ENCODE measurements at regions not wholly inside any gene's neighbourhood (a gene's known extent, or its start where the extent isn't known, plus 50 kb on each side); places are given as distances from the start of the nearest gene placed in this dataset.
"Not testable (repeated sequence)": the region's sequence is repeated elsewhere in the genome, so short reads cannot be mapped to it uniquely, and the experiment has no call there.

DNA sequence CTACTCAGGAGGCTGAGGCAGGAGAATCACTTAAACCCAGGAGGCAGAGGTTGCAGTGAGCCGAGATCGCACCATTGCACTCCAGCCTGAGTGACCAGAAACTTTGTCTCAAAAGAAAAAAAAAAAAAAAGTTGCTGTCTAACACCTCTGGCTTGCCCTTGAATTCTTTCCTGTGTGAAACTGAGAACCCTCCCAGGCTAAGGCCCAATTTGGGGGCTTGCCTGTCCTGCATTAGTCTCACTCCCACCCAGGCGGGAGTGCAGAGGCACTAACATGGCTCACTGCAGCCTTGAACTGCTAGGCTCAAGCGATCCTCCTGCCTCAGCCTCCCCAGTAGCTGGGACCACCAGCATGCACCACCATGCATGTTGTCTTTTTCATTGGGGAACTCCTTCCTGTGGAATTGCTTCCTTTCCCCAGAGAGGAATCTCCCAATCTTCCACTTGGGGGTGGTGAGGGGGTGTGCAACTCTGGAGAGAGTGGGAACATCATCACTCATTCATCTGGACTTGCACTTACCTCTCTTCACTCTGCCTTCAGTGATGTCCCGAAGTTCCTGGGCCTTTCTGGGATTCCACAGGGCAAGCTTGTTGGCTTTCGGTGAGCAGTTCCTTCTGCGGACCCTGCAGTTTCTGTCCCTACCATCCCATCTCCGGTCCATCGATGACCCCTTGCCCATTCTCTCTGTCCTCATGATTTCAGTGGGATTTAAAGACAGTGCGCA lies 62.1 kb upstream of the CREB3L1 start:
- CTCF ChIA-PET = no interaction called here

DNA sequence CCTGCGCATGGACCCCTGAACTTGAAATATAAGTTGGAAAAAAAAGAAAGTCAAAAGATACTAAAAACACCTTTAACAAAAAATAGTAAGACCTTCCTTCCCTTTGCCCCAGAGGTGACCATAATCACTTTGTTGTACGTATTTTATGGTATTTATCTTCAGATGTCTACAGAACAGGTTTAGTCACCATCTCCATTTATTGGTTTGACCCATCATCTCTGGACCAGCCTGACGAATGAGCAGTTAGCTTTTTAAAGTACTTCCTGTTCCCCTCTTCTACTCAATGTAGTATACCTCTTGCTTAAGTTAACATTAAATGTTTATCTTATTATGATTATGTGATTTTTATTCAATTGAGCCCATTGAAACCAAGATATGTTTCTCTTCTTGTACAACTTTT lies 64.7 kb upstream of the CREB3L1 start:
- no peak for DNase-seq (ENCODE audit: low read depth, low spot score)
- TF ChIP-seq, protein P1, sequence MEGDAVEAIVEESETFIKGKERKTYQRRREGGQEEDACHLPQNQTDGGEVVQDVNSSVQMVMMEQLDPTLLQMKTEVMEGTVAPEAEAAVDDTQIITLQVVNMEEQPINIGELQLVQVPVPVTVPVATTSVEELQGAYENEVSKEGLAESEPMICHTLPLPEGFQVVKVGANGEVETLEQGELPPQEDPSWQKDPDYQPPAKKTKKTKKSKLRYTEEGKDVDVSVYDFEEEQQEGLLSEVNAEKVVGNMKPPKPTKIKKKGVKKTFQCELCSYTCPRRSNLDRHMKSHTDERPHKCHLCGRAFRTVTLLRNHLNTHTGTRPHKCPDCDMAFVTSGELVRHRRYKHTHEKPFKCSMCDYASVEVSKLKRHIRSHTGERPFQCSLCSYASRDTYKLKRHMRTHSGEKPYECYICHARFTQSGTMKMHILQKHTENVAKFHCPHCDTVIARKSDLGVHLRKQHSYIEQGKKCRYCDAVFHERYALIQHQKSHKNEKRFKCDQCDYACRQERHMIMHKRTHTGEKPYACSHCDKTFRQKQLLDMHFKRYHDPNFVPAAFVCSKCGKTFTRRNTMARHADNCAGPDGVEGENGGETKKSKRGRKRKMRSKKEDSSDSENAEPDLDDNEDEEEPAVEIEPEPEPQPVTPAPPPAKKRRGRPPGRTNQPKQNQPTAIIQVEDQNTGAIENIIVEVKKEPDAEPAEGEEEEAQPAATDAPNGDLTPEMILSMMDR (IDR thresholded peaks at IDR 0.05; ENCODE audit: low read depth, low read length) = no peak
- H3K27me3 ChIP-seq (ENCODE audit: control insufficient read depth, insufficient read depth, low read length) = peaks cover 12% of the 10 kb centered on the region
- no peak overlapping the region for H3K27ac ChIP-seq (ENCODE audit: low read depth, low read length)
- ChIA-PET POLR2A (no interaction called here), CTCF (no interaction called here)
- H3K4me3 ChIP-seq (ENCODE audit: low read depth, low read length) = no peak overlapping the region
- no peaks in the 10 kb centered on the region for H3K9me3 ChIP-seq (ENCODE audit: control insufficient read depth, insufficient read depth, low read length)

More for the DNA sequence above, 62.1 kb upstream of the CREB3L1 start:
- no peak for DNase-seq (ENCODE audit: low read depth, low spot score)
- no peak overlapping the region for H3K27ac ChIP-seq (ENCODE audit: low read depth, low read length)
- TF ChIP-seq, protein P1 (IDR thresholded peaks at IDR 0.05; ENCODE audit: low read depth, low read length) = no peak
- POLR2A ChIA-PET = no interaction called here
- H3K9me3 ChIP-seq (ENCODE audit: control insufficient read depth, insufficient read depth, low read length) = no peaks in the 10 kb centered on the region
- H3K4me3 ChIP-seq (ENCODE audit: low read depth, low read length) = no peak overlapping the region
- peaks cover 5% of the 10 kb centered on the region for H3K27me3 ChIP-seq (ENCODE audit: control insufficient read depth, insufficient read depth, low read length)

DNA sequence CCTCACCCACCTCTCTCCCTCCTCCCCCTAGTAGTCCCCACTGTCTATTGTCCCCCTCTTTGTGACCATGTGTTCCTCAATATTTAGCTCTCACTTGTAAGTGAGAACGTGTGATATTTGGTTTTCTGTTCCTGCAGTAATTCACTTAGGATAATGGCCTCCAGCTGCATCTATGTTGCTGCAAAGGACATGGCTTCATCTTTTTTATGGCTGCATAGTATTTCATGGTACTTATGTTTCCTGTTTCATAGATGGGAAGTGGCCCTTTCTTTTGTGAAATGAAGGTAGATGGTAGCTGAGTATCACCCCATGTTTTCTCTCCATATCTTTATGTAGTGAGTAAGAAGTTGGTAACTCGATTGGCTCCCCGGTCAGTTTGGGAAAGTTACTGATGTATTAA lies 66.6 kb upstream of the CREB3L1 start:
- H3K27ac ChIP-seq (ENCODE audit: low read depth, low read length) = no peak overlapping the region
- TF ChIP-seq, protein P1 (IDR thresholded peaks at IDR 0.05; ENCODE audit: low read depth, low read length) = no peak
- CTCF ChIA-PET = no interaction called here
- H3K4me3 ChIP-seq (ENCODE audit: low read depth, low read length) = no peak overlapping the region
- no peaks in the 10 kb centered on the region for H3K9me3 ChIP-seq (ENCODE audit: control insufficient read depth, insufficient read depth, low read length)
- POLR2A ChIA-PET = no interaction called here
- H3K27me3 ChIP-seq (ENCODE audit: control insufficient read depth, insufficient read depth, low read length) = peaks cover 16% of the 10 kb centered on the region
- no peak for DNase-seq (ENCODE audit: low read depth, low spot score)

DNA sequence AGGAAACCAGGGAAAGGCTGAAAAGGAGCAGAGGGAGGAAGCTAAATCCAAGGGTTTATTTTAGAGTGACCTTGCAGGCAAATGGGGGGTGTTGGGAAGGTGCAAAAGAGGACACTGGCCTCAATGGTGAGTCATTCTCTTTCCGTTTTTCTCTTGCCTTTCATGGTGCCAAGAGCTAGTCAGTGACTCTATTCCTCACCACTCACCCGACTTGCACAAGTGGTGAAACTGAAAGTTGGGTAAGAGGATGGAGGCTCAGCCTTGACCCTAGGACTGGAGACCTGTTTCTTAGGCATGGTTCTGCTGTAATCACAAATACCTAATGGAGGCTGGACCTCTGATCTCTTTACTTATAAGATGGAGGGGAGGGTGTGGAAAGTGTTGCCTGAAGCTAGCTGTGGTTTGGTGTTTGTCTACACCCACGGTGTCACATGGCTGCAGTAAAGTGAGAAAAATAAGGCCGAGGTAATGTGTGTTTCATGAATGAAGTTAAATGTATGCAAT lies 67.3 kb upstream of the CREB3L1 start:
- H3K4me3 ChIP-seq (ENCODE audit: low read depth, low read length) = no peak overlapping the region
- ChIA-PET POLR2A (interaction anchor here (0.7 kb wide), 1 partner anchor 91 kb away, joined by 3 read pairs; no protein-coding TSS in a partner anchor), CTCF (no interaction called here)
- no peak overlapping the region for H3K27ac ChIP-seq (ENCODE audit: low read depth, low read length)
- DNase-seq (ENCODE audit: low read depth, low spot score) = peak; percentile 20
- H3K27me3 ChIP-seq (ENCODE audit: control insufficient read depth, insufficient read depth, low read length) = peaks cover 11% of the 10 kb centered on the region
- no peaks in the 10 kb centered on the region for H3K9me3 ChIP-seq (ENCODE audit: control insufficient read depth, insufficient read depth, low read length)
- TF ChIP-seq, protein P1 (IDR thresholded peaks at IDR 0.05; ENCODE audit: low read depth, low read length) = no peak

DNA sequence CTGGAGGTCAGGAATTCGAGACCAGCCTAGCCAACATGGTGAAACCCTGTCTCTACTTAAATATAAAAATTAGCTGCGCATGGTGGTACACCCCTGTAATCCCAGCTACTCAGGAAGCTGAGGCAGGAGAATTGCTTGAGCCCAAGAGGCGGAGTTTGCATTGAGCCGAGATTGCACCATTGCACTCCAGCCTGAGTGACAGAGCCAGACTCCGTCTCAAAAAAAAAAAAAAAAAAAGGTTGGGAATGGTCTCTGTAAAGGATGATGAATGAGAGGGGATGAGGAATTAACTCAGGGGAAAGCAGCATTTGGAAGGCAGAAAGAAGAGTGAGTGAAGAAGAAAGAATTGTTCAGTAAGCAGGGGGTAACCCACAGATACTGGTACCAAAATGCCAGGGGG lies 67.8 kb upstream of the CREB3L1 start:
- peaks cover 13% of the 10 kb centered on the region for H3K27me3 ChIP-seq (ENCODE audit: control insufficient read depth, insufficient read depth, low read length)
- H3K27ac ChIP-seq (ENCODE audit: low read depth, low read length); CTCF ChIA-PET; H3K4me3 ChIP-seq (ENCODE audit: low read depth, low read length); H3K9me3 ChIP-seq (ENCODE audit: control insufficient read depth, insufficient read depth, low read length); DNase-seq (ENCODE audit: low read depth, low spot score); POLR2A ChIA-PET: not testable (repeated sequence)
